ENCODE measurements at regions not wholly inside any gene's neighbourhood (a gene's known extent, or its start where the extent isn't known, plus 50 kb on each side); places are given as distances from the start of the nearest gene placed in this dataset.

- TF ChIP-seq CTCF (IDR thresholded peaks at IDR 0.05; ENCODE audit: low read depth, low read length), result no peak
- H3K4me3 ChIP-seq (ENCODE audit: low read depth, low read length), result no peak overlapping the region
These were observed 190.0 kb upstream of the S1PR3 start for GRCh38 chr9:88801214-88801796.

- TF ChIP-seq CTCF (IDR thresholded peaks at IDR 0.05; ENCODE audit: low read depth, low read length), result no peak
- no peak overlapping the region for H3K4me3 ChIP-seq (ENCODE audit: low read depth, low read length)
These were observed 188.7 kb upstream of the S1PR3 start for GRCh38 chr9:88802533-88802932.

GRCh38 chr9:88803546-88804253 lies 187.6 kb upstream of the S1PR3 start:
- H3K4me3 ChIP-seq (ENCODE audit: low read depth, low read length), result no peak overlapping the region
- no peak for TF ChIP-seq CTCF (IDR thresholded peaks at IDR 0.05; ENCODE audit: low read depth, low read length)

GRCh38 chr9:88804254-88804596 lies 187.0 kb upstream of the S1PR3 start:
- no peak overlapping the region for H3K4me3 ChIP-seq (ENCODE audit: low read depth, low read length)
- no peak for TF ChIP-seq CTCF (IDR thresholded peaks at IDR 0.05; ENCODE audit: low read depth, low read length)

- TF ChIP-seq CTCF (IDR thresholded peaks at IDR 0.05; ENCODE audit: low read depth, low read length), result no peak
- H3K4me3 ChIP-seq (ENCODE audit: low read depth, low read length), result no peak overlapping the region
These were observed 185.9 kb upstream of the S1PR3 start for GRCh38 chr9:88805217-88805943.

- no peak overlapping the region for H3K4me3 ChIP-seq (ENCODE audit: low read depth, low read length)
- TF ChIP-seq CTCF (IDR thresholded peaks at IDR 0.05; ENCODE audit: low read depth, low read length), result no peak
These were observed 183.8 kb upstream of the S1PR3 start for GRCh38 chr9:88807426-88807825.

All from WI38 (cell line).